DND-41 (cell line): ENCODE measurements at regions not wholly inside any gene's neighbourhood (a gene's known extent, or its start where the extent isn't known, plus 50 kb on each side); places are given as distances from the start of the nearest gene placed in this dataset.

Experiments
- ATAC-seq: fragments of 200-7000 bp; cut with Tn5 transposase; 3 replicates; pipeline ENCODE4 v1.9.1; 2021; ENCODE audit warnings: low read depth; ENCODE audit not compliant: insufficient read depth
- DNase-seq: peaks from one replicate; pipeline ENCODE4 v3.0.0-alpha.2; 2020
- H2AFZ ChIP-seq: 2 replicates; pipeline ENCODE4 v1.6.0; 2012; ENCODE audit warnings: low read depth, low read length
- H3K27ac ChIP-seq: 2 replicates; pipeline ENCODE4 v1.5.1; 2012; ENCODE audit warnings: low read length, inconsistent platforms
- H3K27me3 ChIP-seq: fragments of 200-600 bp; sonication (generic); 2 replicates; pipeline ENCODE4 v1.6.0; 2012; ENCODE audit warnings: low read length, mild to moderate bottlenecking, inconsistent platforms; ENCODE audit not compliant: insufficient read depth, poor library complexity
- H3K36me3 ChIP-seq: 2 replicates; pipeline ENCODE4 v1.5.1; 2012; ENCODE audit warnings: low read length, inconsistent platforms; ENCODE audit not compliant: insufficient read depth
- H3K4me1 ChIP-seq: 2 replicates; pipeline ENCODE4 v1.5.1; 2012; ENCODE audit warnings: mild to moderate bottlenecking, low read length; ENCODE audit not compliant: insufficient read depth
- H3K4me2 ChIP-seq: 2 replicates; pipeline ENCODE4 v1.6.0; 2012; ENCODE audit warnings: mild to moderate bottlenecking, moderate library complexity, low read length, inconsistent platforms; ENCODE audit not compliant: insufficient read depth
- H3K4me3 ChIP-seq, 2 experiments: fragments of 200-600 bp in 1 of 2; shearing (Covaris generic) in 1 of 2; 2 replicates each; pipeline ENCODE4 v1.5.1; 2012 to 2016; ENCODE audit warnings: inconsistent platforms in 2 of 2, low read length in 2 of 2, mild to moderate bottlenecking in 2 of 2, low read depth in 1 of 2, moderate library complexity in 1 of 2
- H3K79me2 ChIP-seq: 2 replicates; pipeline ENCODE4 v1.6.0; 2012; ENCODE audit warnings: low read length, inconsistent platforms; ENCODE audit not compliant: insufficient read depth
- H3K9ac ChIP-seq: 2 replicates; pipeline ENCODE4 v1.6.0; 2012; ENCODE audit warnings: low read depth, mild to moderate bottlenecking, inconsistent platforms, low read length, moderate library complexity
- H3K9me3 ChIP-seq: 2 replicates; pipeline ENCODE4 v1.5.1; 2012; ENCODE audit warnings: low read length, moderate library complexity, mild to moderate bottlenecking, inconsistent platforms; ENCODE audit not compliant: insufficient read depth, severe bottlenecking
- H4K20me1 ChIP-seq: 2 replicates; pipeline ENCODE4 v1.6.0; 2012; ENCODE audit warnings: low read length; ENCODE audit not compliant: insufficient read depth
- EZH2 ChIP-seq: IDR thresholded peaks from 3 replicates; pipeline ENCODE4 v1.6.1; 2012; ENCODE audit warnings: borderline replicate concordance, low read depth, mild to moderate bottlenecking, moderate library complexity, low read length, inconsistent platforms; ENCODE audit not compliant: severe bottlenecking
- TF ChIP-seq, protein P1 (sequence below): IDR thresholded peaks from 2 replicates; pipeline ENCODE4 v1.5.1; 2012; ENCODE audit warnings: borderline replicate concordance, low read length, moderate library complexity, mild to moderate bottlenecking; ENCODE audit not compliant: poor library complexity, severe bottlenecking; ENCODE audit errors: extremely low read depth

DNA sequence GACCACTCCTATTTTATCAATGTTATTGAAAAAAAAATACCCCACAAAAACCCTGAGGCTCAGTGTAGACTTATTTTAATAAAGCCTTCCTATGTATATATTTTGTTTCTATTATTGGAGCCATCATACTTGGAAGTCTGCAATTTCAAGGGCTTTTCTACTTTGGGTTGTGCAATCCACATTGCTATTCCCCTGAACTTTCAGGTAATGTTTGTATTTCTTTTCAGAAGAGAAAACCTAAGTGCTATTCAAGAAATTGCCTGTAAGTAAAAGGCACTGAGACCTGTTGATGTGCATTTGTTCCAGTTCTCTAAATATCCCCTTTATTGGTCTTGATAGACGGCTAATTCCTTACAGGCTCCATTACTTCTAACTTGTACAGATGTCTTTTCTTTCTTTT is 280.7 kb upstream of the RAG2 start:
- H3K9me3 ChIP-seq, result no peaks in the 10 kb centered on the region
- no peak overlapping the region for H2AFZ ChIP-seq
- H3K4me3 ChIP-seq, result no peak overlapping the region
- no peak overlapping the region for H3K27ac ChIP-seq
- no peak overlapping the region for H3K9ac ChIP-seq
- ATAC-seq (no peak), DNase-seq (no peak)
- no peaks in the 10 kb centered on the region for H3K79me2 ChIP-seq
- H4K20me1 ChIP-seq, result no peaks in the 10 kb centered on the region
- H3K4me1 ChIP-seq, result no peaks in the 10 kb centered on the region
- TF ChIP-seq EZH2, result no peak
- TF ChIP-seq, protein P1, sequence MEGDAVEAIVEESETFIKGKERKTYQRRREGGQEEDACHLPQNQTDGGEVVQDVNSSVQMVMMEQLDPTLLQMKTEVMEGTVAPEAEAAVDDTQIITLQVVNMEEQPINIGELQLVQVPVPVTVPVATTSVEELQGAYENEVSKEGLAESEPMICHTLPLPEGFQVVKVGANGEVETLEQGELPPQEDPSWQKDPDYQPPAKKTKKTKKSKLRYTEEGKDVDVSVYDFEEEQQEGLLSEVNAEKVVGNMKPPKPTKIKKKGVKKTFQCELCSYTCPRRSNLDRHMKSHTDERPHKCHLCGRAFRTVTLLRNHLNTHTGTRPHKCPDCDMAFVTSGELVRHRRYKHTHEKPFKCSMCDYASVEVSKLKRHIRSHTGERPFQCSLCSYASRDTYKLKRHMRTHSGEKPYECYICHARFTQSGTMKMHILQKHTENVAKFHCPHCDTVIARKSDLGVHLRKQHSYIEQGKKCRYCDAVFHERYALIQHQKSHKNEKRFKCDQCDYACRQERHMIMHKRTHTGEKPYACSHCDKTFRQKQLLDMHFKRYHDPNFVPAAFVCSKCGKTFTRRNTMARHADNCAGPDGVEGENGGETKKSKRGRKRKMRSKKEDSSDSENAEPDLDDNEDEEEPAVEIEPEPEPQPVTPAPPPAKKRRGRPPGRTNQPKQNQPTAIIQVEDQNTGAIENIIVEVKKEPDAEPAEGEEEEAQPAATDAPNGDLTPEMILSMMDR, result no peak
- no peaks in the 10 kb centered on the region for H3K36me3 ChIP-seq
- peaks cover 3% of the 10 kb centered on the region for H3K27me3 ChIP-seq
- H3K4me2 ChIP-seq, result no peak overlapping the region

- H3K4me1 ChIP-seq, result no peaks in the 10 kb centered on the region
- H4K20me1 ChIP-seq, result no peaks in the 10 kb centered on the region
- H3K4me2 ChIP-seq, result no peak overlapping the region
- no peaks in the 10 kb centered on the region for H3K9me3 ChIP-seq
- H3K27me3 ChIP-seq, result peaks cover 3% of the 10 kb centered on the region
- H3K79me2 ChIP-seq, result no peaks in the 10 kb centered on the region
- no peak overlapping the region for H3K4me3 ChIP-seq
- TF ChIP-seq, protein P1, result no peak
- no peak for TF ChIP-seq EZH2
- H3K9ac ChIP-seq, result no peak overlapping the region
- ATAC-seq, result no peak
- H2AFZ ChIP-seq, result no peak overlapping the region
- DNase-seq, result no peak
- no peaks in the 10 kb centered on the region for H3K36me3 ChIP-seq
- no peak overlapping the region for H3K27ac ChIP-seq
Observed at GRCh38 chr11:36877149-36877548, 279.1 kb upstream of the RAG2 start.

- no peaks in the 10 kb centered on the region for H3K36me3 ChIP-seq
- TF ChIP-seq EZH2, result no peak
- TF ChIP-seq, protein P1, result no peak
Observed at GRCh38 chr11:36876266-36876665, 278.2 kb upstream of the RAG2 start.

GRCh38 chr11:36874291-36874690 is 276.3 kb upstream of the RAG2 start:
- H3K36me3 ChIP-seq, result no peaks in the 10 kb centered on the region
- no peak for TF ChIP-seq EZH2
- TF ChIP-seq, protein P1, result no peak
- H3K4me2 ChIP-seq, result no peak overlapping the region
- no peak overlapping the region for H3K9ac ChIP-seq
- peaks cover 11% of the 10 kb centered on the region for H3K27me3 ChIP-seq
- no peaks in the 10 kb centered on the region for H3K9me3 ChIP-seq
- H4K20me1 ChIP-seq, result no peaks in the 10 kb centered on the region; the same call in 1 of the 2 replicates
- no peak overlapping the region for H3K4me3 ChIP-seq
- no peak overlapping the region for H2AFZ ChIP-seq
- ATAC-seq (no peak), DNase-seq (no peak)
- H3K4me1 ChIP-seq, result no peaks in the 10 kb centered on the region
- no peaks in the 10 kb centered on the region for H3K79me2 ChIP-seq
- no peak overlapping the region for H3K27ac ChIP-seq

More at GRCh38 chr11:36876266-36876665, 278.2 kb upstream of the RAG2 start:
- Histone ChIP-seq H3K4me1 (no peaks in the 10 kb centered on the region), H3K27me3 (peaks cover 8% of the 10 kb centered on the region), H3K27ac (no peak overlapping the region), H2AFZ (no peak overlapping the region), H3K4me3 (no peak overlapping the region), H3K79me2 (no peaks in the 10 kb centered on the region), H3K9ac (no peak overlapping the region), H3K4me2 (no peak overlapping the region), H3K9me3 (no peaks in the 10 kb centered on the region), H4K20me1 (no peaks in the 10 kb centered on the region; the same call in 1 of the 2 replicates)
- DNase-seq (no peak), ATAC-seq (no peak)
